H9 (cell line): ENCODE measurements at regions not wholly inside any gene's neighbourhood (a gene's known extent, or its start where the extent isn't known, plus 50 kb on each side); places are given as distances from the start of the nearest gene placed in this dataset.

Experiments
- DNase-seq: peaks from one replicate; pipeline ENCODE4 v3.0.0-alpha.2; 2017
- H2AFZ ChIP-seq: one replicate; pipeline ENCODE4 v1.6.1; 2013; ENCODE audit warnings: mild to moderate bottlenecking, low read length, control low read depth, moderate library complexity
- H2AK5ac ChIP-seq: 2 replicates; pipeline ENCODE4 v1.6.1; 2013; ENCODE audit warnings: low read length, control low read depth, mixed read lengths; ENCODE audit not compliant: insufficient read length
- H2BK120ac ChIP-seq: one replicate; pipeline ENCODE4 v1.6.1; 2013; ENCODE audit warnings: low read depth, mild to moderate bottlenecking, low read length, control low read depth, inconsistent platforms; ENCODE audit not compliant: poor library complexity, severe bottlenecking
- H2BK12ac ChIP-seq: 2 replicates; pipeline ENCODE4 v1.6.1; 2013; ENCODE audit warnings: low read length, control low read depth, mixed read lengths, low read depth; ENCODE audit not compliant: insufficient read length
- H2BK15ac ChIP-seq: 2 replicates; pipeline ENCODE4 v1.6.1; 2013; ENCODE audit warnings: low read depth, low read length, control low read depth
- H2BK20ac ChIP-seq: one replicate; pipeline ENCODE4 v1.6.1; 2013; ENCODE audit warnings: low read depth, mild to moderate bottlenecking, low read length, control low read depth, inconsistent platforms; ENCODE audit not compliant: poor library complexity, severe bottlenecking
- H2BK5ac ChIP-seq: 2 replicates; pipeline ENCODE4 v1.6.1; 2013; ENCODE audit warnings: low read length, control low read depth, mixed read lengths; ENCODE audit not compliant: insufficient read length
- H3K14ac ChIP-seq: 2 replicates; pipeline ENCODE4 v1.6.1; 2013; ENCODE audit warnings: low read length, control low read depth; ENCODE audit not compliant: insufficient read depth
- H3K18ac ChIP-seq: 2 replicates; pipeline ENCODE4 v1.6.1; 2013; ENCODE audit warnings: low read depth, mild to moderate bottlenecking, mixed read lengths, low read length, control low read depth; ENCODE audit not compliant: insufficient read length
- H3K23ac ChIP-seq: 2 replicates; pipeline ENCODE4 v1.6.1; 2013; ENCODE audit warnings: low read length, control low read depth, mixed read lengths, low read depth; ENCODE audit not compliant: insufficient read length
- H3K23me2 ChIP-seq: 2 replicates; pipeline ENCODE4 v1.6.1; 2013; ENCODE audit warnings: low read depth, mild to moderate bottlenecking, mixed read lengths, low read length, control low read depth; ENCODE audit not compliant: insufficient read length, poor library complexity, severe bottlenecking
- H3K27ac ChIP-seq: 2 replicates; pipeline ENCODE4 v1.5.1; 2013; ENCODE audit warnings: low read length, control low read depth, mixed read lengths, low read depth; ENCODE audit not compliant: insufficient read length
- H3K27me3 ChIP-seq: 2 replicates; pipeline ENCODE4 v1.6.1; 2013; ENCODE audit warnings: low read length, control low read depth, inconsistent platforms; ENCODE audit not compliant: insufficient read depth
- H3K4ac ChIP-seq: 2 replicates; pipeline ENCODE4 v1.6.1; 2013; ENCODE audit warnings: low read depth, mild to moderate bottlenecking, control low read depth, inconsistent platforms, low read length, moderate library complexity
- H3K4me1 ChIP-seq: 2 replicates; pipeline ENCODE4 v1.6.1; 2013; ENCODE audit warnings: low read length, control low read depth, inconsistent platforms; ENCODE audit not compliant: insufficient read depth
- H3K4me2 ChIP-seq: 2 replicates; pipeline ENCODE4 v1.6.1; 2013; ENCODE audit warnings: low read length, control low read depth, mixed read lengths; ENCODE audit not compliant: insufficient read length, insufficient read depth
- H3K56ac ChIP-seq: 2 replicates; pipeline ENCODE4 v1.6.1; 2013; ENCODE audit warnings: low read depth, mild to moderate bottlenecking, mixed read lengths, low read length, control low read depth; ENCODE audit not compliant: insufficient read length
- H3K79me1 ChIP-seq: 2 replicates; pipeline ENCODE4 v1.6.1; 2013; ENCODE audit warnings: low read depth, mild to moderate bottlenecking, moderate library complexity, low read length, control low read depth, inconsistent platforms; ENCODE audit not compliant: insufficient read depth, poor library complexity, severe bottlenecking
- H3K79me2 ChIP-seq: 2 replicates; pipeline ENCODE4 v1.6.1; 2013; ENCODE audit warnings: low read length, control low read depth, inconsistent platforms; ENCODE audit not compliant: insufficient read depth
- H3K9ac ChIP-seq: 2 replicates; pipeline ENCODE4 v1.6.1; 2013; ENCODE audit warnings: low read length, control low read depth, mixed read lengths; ENCODE audit not compliant: insufficient read length; ENCODE audit errors: extremely low read depth
- H3K9me3 ChIP-seq: one replicate; pipeline ENCODE4 v1.6.1; 2013; ENCODE audit warnings: low read depth, low read length, inconsistent platforms; ENCODE audit not compliant: control insufficient read depth
- H3T11ph ChIP-seq: one replicate; pipeline ENCODE4 v1.6.1; 2013; ENCODE audit warnings: mild to moderate bottlenecking, low read length, control low read depth, inconsistent platforms
- H4K20me1 ChIP-seq: one replicate; pipeline ENCODE4 v1.6.1; 2013; ENCODE audit not compliant: control insufficient read depth, insufficient read length, insufficient read depth
- H4K5ac ChIP-seq: 2 replicates; pipeline ENCODE4 v1.6.1; 2013; ENCODE audit warnings: low read depth, mild to moderate bottlenecking, mixed read lengths, low read length, control low read depth; ENCODE audit not compliant: insufficient read length
- H4K8ac ChIP-seq: replicated peaks from 2 replicates; pipeline ENCODE4 v1.6.1; 2013; ENCODE audit warnings: low read length, control low read depth, mixed read lengths, low read depth; ENCODE audit not compliant: insufficient read length
- H4K91ac ChIP-seq: 2 replicates; pipeline ENCODE4 v1.6.1; 2013; ENCODE audit warnings: low read depth, mild to moderate bottlenecking, moderate library complexity, mixed read lengths, low read length, control low read depth; ENCODE audit not compliant: insufficient read length
- H3K27ac Mint-ChIP-seq, 3 experiments: 2 replicates in 2 of 3; 3 replicates in 1 of 3; pipeline ENCODE4 v1.8.0; 2020 to 2021; ENCODE audit warnings: mixed read lengths in 3 of 3, mild to moderate bottlenecking in 1 of 3, moderate library complexity in 1 of 3
- H3K27me3 Mint-ChIP-seq: 2 replicates; pipeline ENCODE4 v1.8.0; 2021; ENCODE audit warnings: low read depth, mild to moderate bottlenecking, moderate library complexity, mixed read lengths
- H3K36me3 Mint-ChIP-seq, 3 experiments: 2 replicates in 2 of 3; 3 replicates in 1 of 3; pipeline ENCODE4 v1.8.0; 2020 to 2021; ENCODE audit warnings: low read depth in 3 of 3, mixed read lengths in 3 of 3; ENCODE audit not compliant: insufficient read depth in 1 of 3
- H3K4me1 Mint-ChIP-seq, 2 experiments: 2 replicates each; pipeline ENCODE4 v1.8.0; 2020; ENCODE audit warnings: mixed read lengths in 2 of 2
- H3K4me3 Mint-ChIP-seq, 2 experiments: 2 replicates in 1 of 2; 3 replicates in 1 of 2; pipeline ENCODE4 v1.8.0; 2020 to 2021; ENCODE audit warnings: mild to moderate bottlenecking in 2 of 2, mixed read lengths in 2 of 2, moderate library complexity in 1 of 2
- H3K9me3 Mint-ChIP-seq, 2 experiments: 2 replicates in 1 of 2; 3 replicates in 1 of 2; pipeline ENCODE4 v1.8.0; 2020; ENCODE audit warnings: mild to moderate bottlenecking in 2 of 2, mixed read lengths in 2 of 2, moderate library complexity in 1 of 2
- CTCF ChIP-seq: fragments of 200-600 bp; sonication (generic); conservative IDR thresholded peaks from 3 replicates; pipeline ENCODE4 v1.8.0; 2021; ENCODE audit warnings: antibody characterized with exemption, mild to moderate bottlenecking
- WGBS: extraction: QIAGEN DNeasy Blood & Tissue Kit; methylation state at CpG from one replicate; pipeline ENCODE4 v1.1.7; 2013; ENCODE audit warnings: missing lambda C conversion rate, low lambda C conversion rate, mixed read lengths; ENCODE audit not compliant: insufficient read length; ENCODE audit errors: extremely low coverage; 5-methylcytosine and 5-hydroxymethylcytosine counted together

- no peaks in the 10 kb centered on the region for H3K9me3 ChIP-seq
- no peaks in the 10 kb centered on the region for H3K79me2 ChIP-seq
- no peak overlapping the region for H4K91ac ChIP-seq
- no peak overlapping the region for H2BK12ac ChIP-seq
- no peak overlapping the region for H2BK5ac ChIP-seq
- no peak overlapping the region for H2BK15ac ChIP-seq
- no peak overlapping the region for H3K4me2 ChIP-seq
- no peak overlapping the region for H2BK120ac ChIP-seq
- no peak overlapping the region for H2BK20ac ChIP-seq
- no peak for TF ChIP-seq CTCF
- Mint-ChIP-seq H3K27me3 (no peaks in the 10 kb centered on the region; the same call in 1 of the 2 replicates), H3K4me3 (no peak overlapping the region), H3K4me1 (no peaks in the 10 kb centered on the region; a peak in 1 of 4 replicates), H3K27ac (no peak overlapping the region), H3K36me3 (no peaks in the 10 kb centered on the region), H3K9me3 (peaks cover 0 to under 1% of the 10 kb centered on the region in 2 experiments; a peak in 1 of 5 replicates)
- H3K4ac ChIP-seq: no peak overlapping the region
- no peak for DNase-seq
- no peak overlapping the region for H4K8ac ChIP-seq
- no peak overlapping the region for H2AK5ac ChIP-seq
- no peaks in the 10 kb centered on the region for H3K27me3 ChIP-seq
- no CpG with 5 or more reads among the region's 1 CpG for WGBS
- no peak overlapping the region for H3K23ac ChIP-seq
- no peaks in the 10 kb centered on the region for H3K4me1 ChIP-seq
- H3T11ph ChIP-seq: no peak overlapping the region
- H3K23me2 ChIP-seq: no peaks in the 10 kb centered on the region
- H3K56ac ChIP-seq: no peak overlapping the region
- H4K20me1 ChIP-seq: no peaks in the 10 kb centered on the region
- no peaks in the 10 kb centered on the region for H3K79me1 ChIP-seq
- no peak overlapping the region for H3K9ac ChIP-seq
- H3K14ac ChIP-seq: no peak overlapping the region
- no peak overlapping the region for H3K27ac ChIP-seq
- no peak overlapping the region for H4K5ac ChIP-seq
- H3K18ac ChIP-seq: no peak overlapping the region
- no peak overlapping the region for H2AFZ ChIP-seq
Observed at GRCh38 chr3:178455946-178456345, 80.3 kb upstream of the KCNMB2 start.
